HG03060 (cell line): ENCODE measurements at regions not wholly inside any gene's neighbourhood (a gene's known extent, or its start where the extent isn't known, plus 50 kb on each side); places are given as distances from the start of the nearest gene placed in this dataset.

Source experiments
- ATAC-seq: cut with Tn5 transposase; IDR thresholded peaks from one replicate; pipeline ENCODE4 v1.9.1; 2021; ENCODE audit warnings: low read depth, moderate number of reproducible peaks; ENCODE audit not compliant: unreplicated experiment

DNA sequence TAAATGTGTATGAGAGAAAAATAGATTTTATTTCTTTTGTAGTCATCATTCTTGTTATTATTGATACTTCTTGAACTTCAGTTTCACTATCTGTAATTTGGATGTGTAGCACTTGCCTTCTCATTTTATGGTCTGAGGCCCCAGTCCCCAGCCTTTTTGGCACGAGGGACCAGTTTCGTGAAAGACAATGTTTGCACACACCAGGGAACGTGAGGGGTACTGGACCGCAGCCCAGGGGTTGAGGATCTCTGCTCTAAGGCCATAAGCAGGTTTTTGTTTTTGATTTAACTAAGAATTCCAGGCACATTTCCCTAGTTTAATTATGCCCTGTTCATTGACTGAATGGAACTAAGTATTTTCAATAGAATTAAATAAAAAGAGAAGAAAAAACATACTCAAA lies 261.5 kb downstream of the BMP2 start:
- ATAC-seq, result no peak

DNA sequence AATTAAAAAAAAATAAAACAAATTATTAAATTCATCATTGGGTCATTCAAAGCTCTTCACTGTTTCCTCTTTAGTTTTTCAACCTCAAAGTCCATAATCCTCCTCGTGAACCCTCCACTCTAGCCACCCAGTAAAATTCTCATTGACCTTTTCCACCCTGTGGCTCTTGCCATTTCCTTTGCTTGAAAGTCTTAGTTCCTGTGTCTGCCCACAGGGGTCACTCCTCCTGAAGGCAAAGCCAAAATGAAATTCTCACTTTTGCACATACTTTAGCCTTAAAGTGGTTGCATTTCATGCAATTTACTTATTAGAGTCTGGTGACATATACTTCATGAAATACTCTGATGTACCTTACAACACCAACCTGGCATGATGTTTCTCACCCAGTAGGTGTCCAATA lies 263.7 kb downstream of the BMP2 start:
- no peak for ATAC-seq

- ATAC-seq, result no peak
Measured at GRCh38 chr20:7038029-7038428, 270.5 kb downstream of the BMP2 start.

GRCh38 chr20:7057611-7058010 lies 290.1 kb downstream of the BMP2 start:
- no peak for ATAC-seq

DNA sequence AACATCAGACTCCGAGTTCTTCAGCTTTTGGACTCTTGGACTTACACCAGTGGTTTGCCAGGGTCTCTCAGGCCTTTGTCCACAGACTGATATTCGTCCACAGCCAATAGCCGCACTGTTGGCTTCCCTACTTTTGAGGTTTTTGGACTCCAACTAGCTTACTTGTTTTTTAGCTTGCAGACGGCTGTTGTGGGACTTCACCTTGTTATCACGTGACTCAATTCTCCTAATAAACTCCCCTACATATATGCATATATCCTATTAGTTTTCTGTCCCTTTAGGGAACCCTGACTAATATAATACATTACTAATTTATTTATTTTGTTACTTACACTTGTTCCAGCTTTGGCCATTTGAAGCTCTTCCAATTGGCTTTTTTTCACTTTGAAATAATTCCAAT lies 311.3 kb downstream of the BMP2 start:
- no peak for ATAC-seq

- ATAC-seq, result no peak
Measured at GRCh38 chr20:7080472-7080871, 313.0 kb downstream of the BMP2 start.

GRCh38 chr20:7085467-7085866 lies 318.0 kb downstream of the BMP2 start:
- ATAC-seq, result no peak

- no peak for ATAC-seq
Measured at GRCh38 chr20:7087803-7088202, 320.3 kb downstream of the BMP2 start.

GRCh38 chr20:7090001-7090400 lies 322.5 kb downstream of the BMP2 start:
- no peak for ATAC-seq

DNA sequence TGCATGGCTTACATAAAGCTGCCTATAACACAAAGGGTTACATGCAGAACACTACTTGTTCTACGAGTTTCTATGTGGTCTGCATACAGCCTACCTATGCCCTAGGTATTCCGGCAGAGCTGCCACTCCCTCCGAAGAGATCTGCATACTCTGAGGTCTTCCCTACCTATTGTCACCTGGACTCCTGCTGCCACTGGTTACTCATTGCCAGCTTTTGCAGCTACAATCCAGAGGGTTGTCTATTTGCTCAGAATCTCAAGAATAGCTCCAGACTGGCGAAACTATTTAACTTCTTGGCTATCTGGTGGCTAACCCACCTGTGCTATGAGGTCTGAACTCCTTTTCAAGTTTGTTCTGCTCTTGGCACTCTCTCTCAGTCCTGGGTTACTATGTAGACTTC lies 323.3 kb downstream of the BMP2 start:
- ATAC-seq, result no peak

DNA sequence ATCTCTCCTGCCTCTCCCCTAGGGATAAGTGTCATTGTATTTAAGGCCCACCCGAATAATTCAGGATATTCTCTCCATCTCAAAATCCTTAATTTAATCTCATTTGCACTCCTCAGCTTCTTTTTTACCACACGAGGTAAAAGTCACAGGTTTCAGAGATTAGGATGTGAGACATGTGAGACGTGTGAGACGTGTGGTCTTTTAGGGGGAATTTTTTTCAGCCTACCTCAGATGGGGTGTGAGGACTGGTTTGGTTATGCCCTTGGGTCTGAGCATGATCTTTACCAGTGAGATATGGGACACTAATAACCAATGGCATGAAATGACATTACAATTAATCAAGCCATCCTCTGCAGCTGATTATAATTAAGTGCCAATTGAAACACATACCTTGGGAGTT lies 324.2 kb downstream of the BMP2 start:
- ATAC-seq, result no peak

DNA sequence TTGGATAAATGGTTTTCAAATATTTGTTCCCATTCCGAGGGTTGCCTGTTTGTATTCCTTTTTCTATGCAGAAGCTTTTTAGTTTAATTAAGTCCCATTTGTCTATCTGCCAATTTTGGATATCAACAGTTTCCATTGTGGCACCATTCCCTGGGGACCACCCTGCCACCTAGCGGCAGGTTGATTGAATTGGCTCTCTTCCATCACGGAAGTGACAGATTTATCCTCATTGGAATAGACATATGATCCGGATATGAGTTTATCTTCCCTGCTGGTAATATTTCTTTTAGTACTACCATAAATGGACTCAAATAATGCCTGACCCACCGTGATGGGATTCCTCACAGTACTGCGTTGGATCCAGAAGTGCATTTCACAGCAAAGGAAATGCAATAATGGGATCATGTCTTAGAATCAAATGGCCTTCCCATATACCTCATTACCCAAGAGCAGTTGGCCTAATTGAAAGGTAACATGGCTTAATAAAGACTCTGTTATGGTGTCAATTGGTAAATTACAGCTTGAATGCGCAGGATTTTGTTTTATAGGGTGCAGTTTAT lies 327.0 kb downstream of the BMP2 start:
- ATAC-seq, result no peak

GRCh38 chr20:7106910-7107309 lies 339.4 kb downstream of the BMP2 start:
- no peak for ATAC-seq

GRCh38 chr20:7108929-7109328 lies 341.4 kb downstream of the BMP2 start:
- ATAC-seq, result no peak

- ATAC-seq, result no peak
Measured at GRCh38 chr20:7113577-7114466, 346.3 kb downstream of the BMP2 start.

DNA sequence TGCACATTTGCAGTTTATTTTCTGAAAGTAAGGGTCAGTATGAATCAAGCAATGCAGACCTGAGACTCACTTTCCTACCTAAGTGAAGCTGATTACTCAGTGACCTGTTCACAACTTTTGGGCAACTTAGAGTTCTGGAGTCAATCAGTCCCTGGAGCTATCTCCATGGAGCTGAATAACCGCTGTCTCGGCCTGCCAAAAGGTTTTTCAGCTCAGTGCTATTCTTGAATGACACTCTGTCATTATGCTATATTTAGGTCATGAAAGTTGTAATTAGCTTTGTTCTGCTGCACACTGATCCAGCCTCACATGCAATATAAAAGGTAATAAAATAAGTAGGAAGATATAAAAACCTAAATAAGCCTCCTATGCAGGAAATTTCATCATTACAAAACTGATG lies 356.0 kb downstream of the BMP2 start:
- no peak for ATAC-seq

DNA sequence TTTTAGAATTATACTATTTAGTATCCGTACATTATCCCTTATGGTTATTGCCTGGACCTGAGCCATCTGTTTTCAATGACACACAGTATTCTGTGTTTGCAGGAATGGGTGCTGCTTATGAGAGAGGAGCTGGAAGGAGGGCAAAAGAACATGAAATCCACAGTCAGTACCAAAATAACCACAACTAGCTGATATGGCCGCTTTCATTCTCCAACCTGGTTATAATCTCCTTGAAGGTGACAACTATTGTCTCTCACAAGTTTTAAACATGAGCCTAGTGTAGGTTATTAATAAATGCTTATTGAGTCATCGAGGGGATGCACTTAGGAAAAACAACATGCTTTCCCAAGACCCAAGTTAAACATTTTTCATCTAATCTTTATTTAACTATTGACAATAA lies 356.6 kb downstream of the BMP2 start:
- no peak for ATAC-seq

DNA sequence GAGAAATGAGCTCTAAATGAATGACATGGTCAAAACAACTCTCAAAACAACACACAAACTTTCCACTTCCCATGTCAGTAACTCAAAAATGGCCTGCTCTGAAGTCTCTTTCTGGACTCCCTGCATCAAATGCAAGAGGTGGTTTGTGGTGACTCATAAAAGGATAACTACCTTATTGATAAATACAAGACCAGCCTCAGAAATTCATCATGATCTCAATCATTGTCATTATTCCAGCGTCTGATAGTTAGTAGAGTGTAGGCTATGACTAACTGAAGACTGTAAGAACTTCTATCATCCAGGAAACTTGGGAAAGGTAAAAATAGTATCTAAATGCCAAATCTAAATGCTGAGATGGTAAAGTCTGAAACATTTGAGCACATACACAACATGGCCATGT lies 369.4 kb downstream of the BMP2 start:
- no peak for ATAC-seq

DNA sequence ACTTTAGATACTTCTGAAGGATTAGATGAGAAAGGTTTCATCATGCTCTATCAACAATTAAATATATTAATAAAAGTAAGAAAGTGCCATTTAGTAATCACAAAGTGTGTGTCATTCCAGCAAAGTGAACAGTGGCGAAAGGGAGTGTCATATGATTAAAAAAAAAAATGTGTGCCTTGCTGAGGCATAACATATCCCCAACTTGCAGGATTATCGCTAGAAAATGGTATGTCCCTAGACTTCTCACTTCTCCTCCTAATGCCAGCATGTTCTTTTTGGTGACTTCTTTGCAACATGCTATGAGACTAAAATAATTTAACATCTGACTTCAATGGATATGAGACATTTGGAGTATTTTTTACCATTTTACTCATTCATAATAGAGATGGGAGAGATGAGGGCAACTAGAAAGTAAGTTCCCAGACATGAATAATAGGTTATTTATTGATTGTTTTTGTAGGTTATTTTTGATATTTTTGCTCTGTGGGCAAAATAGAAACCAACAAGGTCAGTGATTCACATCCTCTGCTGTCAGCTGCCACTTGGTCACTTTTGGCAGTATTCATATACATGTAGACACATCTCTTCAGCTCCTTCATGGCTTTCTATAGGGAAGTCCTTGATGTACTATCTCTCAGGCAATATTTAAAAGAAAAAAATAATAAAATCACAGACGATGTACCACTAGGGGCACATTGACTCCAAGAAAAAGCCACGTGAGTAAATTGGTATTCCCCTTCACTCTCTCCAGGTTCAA lies 370.1 kb downstream of the BMP2 start:
- ATAC-seq, result peak; percentile 71

DNA sequence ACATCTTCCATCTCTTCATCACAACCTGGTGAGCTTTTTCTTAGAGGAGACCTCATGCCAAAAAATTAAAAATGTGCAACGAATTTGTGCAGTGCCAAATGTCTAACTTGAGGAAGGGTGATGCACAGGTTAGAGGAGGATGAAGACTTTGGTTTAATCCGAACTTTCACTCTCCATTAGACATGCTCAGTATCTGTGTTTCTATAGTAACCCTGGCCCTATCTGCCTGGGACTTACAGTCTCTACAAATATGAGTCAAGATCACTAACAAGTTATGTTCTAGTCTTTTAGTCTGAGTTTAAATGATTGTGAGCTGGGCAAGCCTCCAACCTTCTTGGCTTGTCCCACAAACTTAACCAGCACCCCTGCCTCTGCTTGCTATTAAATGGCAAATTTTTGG lies 377.0 kb downstream of the BMP2 start:
- ATAC-seq, result no peak

DNA sequence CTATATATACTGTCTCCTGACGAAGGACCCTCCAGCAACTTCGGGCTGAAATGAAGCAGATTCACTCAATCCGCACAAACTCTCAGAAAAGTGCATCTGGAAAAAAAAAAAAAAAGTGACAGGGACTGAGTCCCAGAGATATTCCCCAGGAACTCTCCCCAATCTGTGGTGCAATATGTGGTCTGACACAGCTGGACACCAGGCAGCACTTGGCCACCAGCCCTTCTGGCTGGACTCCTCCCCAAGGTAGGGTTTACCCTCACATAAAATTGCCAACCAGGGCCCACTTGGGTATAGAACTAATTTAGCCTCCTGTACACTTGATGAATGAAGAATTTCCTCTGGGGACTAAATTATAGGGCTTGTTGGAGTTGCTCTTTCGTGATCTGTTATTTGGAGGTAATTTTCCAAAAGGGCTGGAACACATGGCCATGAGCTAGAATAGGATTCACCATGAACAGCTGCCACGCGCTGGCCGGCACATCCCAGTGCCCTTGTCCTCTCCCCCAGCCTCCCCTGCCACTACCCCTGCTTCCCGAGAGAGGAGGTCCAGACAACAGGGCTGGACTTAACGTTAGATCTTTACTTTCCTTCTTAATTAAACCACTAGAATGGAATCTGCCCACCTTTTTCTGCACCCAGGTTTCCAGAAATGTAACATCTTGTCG lies 379.2 kb downstream of the BMP2 start:
- ATAC-seq, result no peak
